SK-N-SH (cell line): ENCODE measurements at regions not wholly inside any gene's neighbourhood (a gene's known extent, or its start where the extent isn't known, plus 50 kb on each side); places are given as distances from the start of the nearest gene placed in this dataset.

ENCODE experiments used
- CTCF ChIP-seq: fragments of 200-600 bp; sonication (generic); IDR thresholded peaks from 2 replicates; pipeline ENCODE4 v1.6.1; 2017; ENCODE audit warnings: antibody characterized with exemption, mild to moderate bottlenecking, moderate library complexity
- EP300 ChIP-seq, 2 experiments: IDR thresholded peaks; 2 replicates each; pipeline versions ENCODE4 v1.4.0 to v1.6.1; 2012; ENCODE audit warnings: borderline replicate concordance in 1 of 2, low read depth in 1 of 2, low read length in 1 of 2
- EZH2phosphoT487 ChIP-seq: fragments of 200-600 bp; sonication (generic); IDR thresholded peaks from 2 replicates; pipeline ENCODE4 v1.6.1; 2017; ENCODE audit warnings: low read depth, mixed run types, mild to moderate bottlenecking, antibody characterized with exemption, moderate library complexity, borderline replicate concordance
- FOXM1 ChIP-seq: IDR thresholded peaks from 2 replicates; pipeline ENCODE4 v1.4.0; 2012; ENCODE audit warnings: low read depth, mild to moderate bottlenecking
- GABPA ChIP-seq: IDR thresholded peaks from 2 replicates; pipeline ENCODE4 v1.4.0; 2012; ENCODE audit warnings: low read depth, mild to moderate bottlenecking
- JUND ChIP-seq: IDR thresholded peaks from 2 replicates; pipeline ENCODE4 v1.4.0; 2012
- MAX ChIP-seq: IDR thresholded peaks from 2 replicates; pipeline ENCODE4 v1.4.0; 2012; ENCODE audit warnings: low read depth
- MEF2A ChIP-seq: IDR thresholded peaks from 2 replicates; pipeline ENCODE4 v1.4.0; 2012; ENCODE audit warnings: low read depth, borderline replicate concordance
- MXI1 ChIP-seq: IDR thresholded peaks from 2 replicates; pipeline ENCODE4 v1.6.1; 2012; ENCODE audit warnings: mild to moderate bottlenecking, low read depth, low read length, improper control_type of control experiment
- POLR2AphosphoS5 ChIP-seq: IDR thresholded peaks from 2 replicates; pipeline ENCODE4 v1.6.1; 2012; ENCODE audit warnings: low read depth, low read length
- RAD21 ChIP-seq: IDR thresholded peaks from 2 replicates; pipeline ENCODE4 v1.6.1; 2012; ENCODE audit warnings: mild to moderate bottlenecking, low read length
- USF2 ChIP-seq: fragments of 150-350 bp; IDR thresholded peaks from 2 replicates; pipeline ENCODE4 v1.6.1; 2017; ENCODE audit warnings: antibody characterized with exemption, low read length, low read depth, borderline replicate concordance

- TF ChIP-seq CTCF (no peak), MAX (no peak), EP300 (IDR thresholded peaks at IDR 0.05; ENCODE audit: borderline replicate concordance in 1 of 2, low read depth in 1 of 2, low read length in 1 of 2) (no peak), MXI1 (no peak), RAD21 (no peak), POLR2AphosphoS5 (no peak), GABPA (no peak), JUND (no peak), FOXM1 (no peak), EZH2phosphoT487 (no peak), MEF2A (no peak), USF2 (no peak)
These were observed 50.3 kb upstream of the BLCAP start for GRCh38 chr20:37577981-37578380.
